22Rv1 (cell line): ENCODE measurements at regions not wholly inside any gene's neighbourhood (a gene's known extent, or its start where the extent isn't known, plus 50 kb on each side); places are given as distances from the start of the nearest gene placed in this dataset.

Source experiments
- ZFX ChIP-seq: fragments of 450-650 bp; IDR thresholded peaks from 2 replicates; pipeline ENCODE4 v1.6.1; 2017; ENCODE audit warnings: antibody characterized with exemption, borderline replicate concordance
- TF ChIP-seq, protein P1 (sequence below): fragments of 450-650 bp; IDR thresholded peaks from 2 replicates; pipeline ENCODE4 v1.5.1; 2017; ENCODE audit warnings: mild to moderate bottlenecking

DNA sequence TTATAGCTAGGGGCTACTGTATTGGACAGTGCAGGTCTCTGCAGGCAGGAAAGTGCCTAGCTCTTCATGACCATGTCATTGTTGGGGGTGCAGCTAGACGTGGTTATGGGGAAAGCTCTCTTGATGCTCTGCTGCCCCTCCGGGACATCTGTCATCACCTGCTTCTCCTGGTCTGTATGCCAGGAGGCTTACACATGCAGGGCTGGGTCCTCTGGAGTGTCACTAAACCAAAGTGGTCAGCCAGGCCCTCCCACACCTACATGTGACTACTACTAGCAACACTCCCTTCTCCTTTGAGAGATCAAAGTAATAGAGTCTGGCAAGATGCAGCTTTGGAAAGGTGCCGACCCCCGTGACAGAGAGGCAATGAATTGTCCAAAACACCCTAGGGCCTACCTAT is 98.5 kb downstream of the SST start:
- TF ChIP-seq, protein P1, sequence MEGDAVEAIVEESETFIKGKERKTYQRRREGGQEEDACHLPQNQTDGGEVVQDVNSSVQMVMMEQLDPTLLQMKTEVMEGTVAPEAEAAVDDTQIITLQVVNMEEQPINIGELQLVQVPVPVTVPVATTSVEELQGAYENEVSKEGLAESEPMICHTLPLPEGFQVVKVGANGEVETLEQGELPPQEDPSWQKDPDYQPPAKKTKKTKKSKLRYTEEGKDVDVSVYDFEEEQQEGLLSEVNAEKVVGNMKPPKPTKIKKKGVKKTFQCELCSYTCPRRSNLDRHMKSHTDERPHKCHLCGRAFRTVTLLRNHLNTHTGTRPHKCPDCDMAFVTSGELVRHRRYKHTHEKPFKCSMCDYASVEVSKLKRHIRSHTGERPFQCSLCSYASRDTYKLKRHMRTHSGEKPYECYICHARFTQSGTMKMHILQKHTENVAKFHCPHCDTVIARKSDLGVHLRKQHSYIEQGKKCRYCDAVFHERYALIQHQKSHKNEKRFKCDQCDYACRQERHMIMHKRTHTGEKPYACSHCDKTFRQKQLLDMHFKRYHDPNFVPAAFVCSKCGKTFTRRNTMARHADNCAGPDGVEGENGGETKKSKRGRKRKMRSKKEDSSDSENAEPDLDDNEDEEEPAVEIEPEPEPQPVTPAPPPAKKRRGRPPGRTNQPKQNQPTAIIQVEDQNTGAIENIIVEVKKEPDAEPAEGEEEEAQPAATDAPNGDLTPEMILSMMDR: no peak
- no peak for TF ChIP-seq ZFX
